H1 (cell line): ENCODE measurements at regions not wholly inside any gene's neighbourhood (a gene's known extent, or its start where the extent isn't known, plus 50 kb on each side); places are given as distances from the start of the nearest gene placed in this dataset.

ENCODE experiments used
- JUN ChIP-seq: IDR thresholded peaks from 2 replicates; pipeline ENCODE4 v1.6.1; 2011; ENCODE audit warnings: low read depth, mild to moderate bottlenecking, improper control_type of control experiment, low read length
- POLR2A ChIP-seq, 2 experiments: IDR thresholded peaks; 1 replicate in 1 of 2; 2 replicates in 1 of 2; pipeline ENCODE4 v1.6.1; 2011; ENCODE audit warnings: low read depth in 2 of 2, low read length in 2 of 2, mild to moderate bottlenecking in 2 of 2; ENCODE audit errors: control extremely low read depth in 1 of 2

DNA sequence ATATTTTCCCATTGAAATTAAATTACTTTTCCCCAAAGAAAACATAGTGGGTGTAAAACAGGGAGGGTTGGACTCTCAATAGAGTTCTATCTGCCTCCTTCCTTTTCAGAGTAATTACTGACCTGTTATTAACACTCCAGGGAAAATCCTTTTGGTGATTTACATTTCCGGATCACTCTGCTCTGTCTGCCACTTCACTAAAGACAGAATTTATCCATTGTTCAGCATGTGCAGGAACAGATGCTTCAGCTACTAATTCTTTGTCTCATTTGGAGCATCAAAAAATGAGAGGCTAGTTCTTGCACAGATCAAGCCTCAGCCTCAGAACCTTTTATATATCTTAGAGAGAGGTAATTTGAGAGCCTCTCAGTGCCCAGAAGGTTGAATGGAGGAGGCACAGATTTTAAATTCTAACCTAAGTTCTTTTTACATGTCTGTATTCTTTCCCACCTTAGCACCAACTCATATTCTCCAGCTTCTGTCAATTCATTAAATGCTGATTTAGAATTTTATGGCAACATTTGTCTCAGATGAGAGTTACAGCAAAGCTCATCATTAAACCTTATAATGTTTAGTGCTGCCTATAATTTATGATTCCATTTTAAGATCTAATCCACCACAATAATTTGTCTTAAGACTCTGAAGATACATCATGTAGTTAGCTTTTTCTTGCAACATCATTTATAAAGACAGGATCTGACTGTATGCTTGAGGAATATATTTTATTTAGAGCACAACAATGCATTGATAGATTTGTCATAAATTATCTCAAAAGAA is 1494.4 kb downstream of the STIM2 start:
- TF ChIP-seq POLR2A (IDR thresholded peaks at IDR 0.05; ENCODE audit: control extremely low read depth in 1 of 2, low read depth in 2 of 2, low read length in 2 of 2) (no peak), JUN (no peak)
